HUES48 (cell line): ENCODE measurements at regions not wholly inside any gene's neighbourhood (a gene's known extent, or its start where the extent isn't known, plus 50 kb on each side); places are given as distances from the start of the nearest gene placed in this dataset.
"Not testable (repeated sequence)": the region's sequence is repeated elsewhere in the genome, so short reads cannot be mapped to it uniquely, and the experiment has no call there.

Source experiments
- H3K27ac ChIP-seq: one replicate; pipeline ENCODE4 v1.7.0; 2013; ENCODE audit warnings: low read depth, low read length, inconsistent platforms
- H3K27me3 ChIP-seq: 2 replicates; pipeline ENCODE4 v1.6.1; 2013; ENCODE audit warnings: mild to moderate bottlenecking, low read length; ENCODE audit not compliant: control insufficient read depth, insufficient read depth
- H3K36me3 ChIP-seq: 2 replicates; pipeline ENCODE4 v1.6.1; 2013; ENCODE audit warnings: low read length; ENCODE audit not compliant: control insufficient read depth, insufficient read depth
- H3K4me1 ChIP-seq: 2 replicates; pipeline ENCODE4 v1.6.1; 2013; ENCODE audit warnings: mild to moderate bottlenecking, low read length; ENCODE audit not compliant: control insufficient read depth, insufficient read depth
- H3K4me3 ChIP-seq: 2 replicates; pipeline ENCODE4 v1.5.1; 2013; ENCODE audit warnings: mild to moderate bottlenecking, low read depth, low read length
- H3K9ac ChIP-seq: 2 replicates; pipeline ENCODE4 v1.6.1; 2013; ENCODE audit warnings: mild to moderate bottlenecking, low read depth, low read length, moderate library complexity
- H3K9me3 ChIP-seq: 2 replicates; pipeline ENCODE4 v1.6.1; 2013; ENCODE audit warnings: low read length; ENCODE audit not compliant: control insufficient read depth, insufficient read depth

GRCh38 chr6:6740595-6740994 is 152.1 kb downstream of the LY86 start:
- Histone ChIP-seq H3K4me3 (no peak overlapping the region), H3K36me3 (no peaks in the 10 kb centered on the region), H3K4me1 (peaks cover 24% of the 10 kb centered on the region; the same call in 1 of the 2 replicates), H3K9ac (no peak overlapping the region), H3K9me3 (no peaks in the 10 kb centered on the region), H3K27ac (no peak overlapping the region), H3K27me3 (no peaks in the 10 kb centered on the region)

GRCh38 chr6:6741264-6741663 is 152.7 kb downstream of the LY86 start:
- Histone ChIP-seq H3K4me3 (no peak overlapping the region), H3K27me3 (no peaks in the 10 kb centered on the region), H3K9ac (no peak overlapping the region), H3K9me3 (no peaks in the 10 kb centered on the region), H3K4me1 (peaks cover 24% of the 10 kb centered on the region; the same call in 1 of the 2 replicates), H3K27ac (no peak overlapping the region), H3K36me3 (no peaks in the 10 kb centered on the region)

- H3K4me1 ChIP-seq = peaks cover 16% of the 10 kb centered on the region; the same call in 1 of the 2 replicates
- no peaks in the 10 kb centered on the region for H3K9me3 ChIP-seq
- no peaks in the 10 kb centered on the region for H3K27me3 ChIP-seq
- no peak overlapping the region for H3K4me3 ChIP-seq
- no peak overlapping the region for H3K27ac ChIP-seq
- no peaks in the 10 kb centered on the region for H3K36me3 ChIP-seq
- H3K9ac ChIP-seq = no peak overlapping the region
Observed at GRCh38 chr6:6742535-6742934, 154.0 kb downstream of the LY86 start.

GRCh38 chr6:6744551-6744950 is 156.0 kb downstream of the LY86 start:
- H3K36me3 ChIP-seq = no peaks in the 10 kb centered on the region
- H3K27me3 ChIP-seq = no peaks in the 10 kb centered on the region
- no peak overlapping the region for H3K9ac ChIP-seq
- H3K4me3 ChIP-seq = no peak overlapping the region
- no peak overlapping the region for H3K27ac ChIP-seq
- no peaks in the 10 kb centered on the region for H3K9me3 ChIP-seq
- H3K4me1 ChIP-seq = peaks cover 15% of the 10 kb centered on the region

GRCh38 chr6:6745637-6746332 is 157.3 kb downstream of the LY86 start:
- not testable (repeated sequence) for H3K27me3 ChIP-seq, H3K9me3 ChIP-seq, H3K27ac ChIP-seq, H3K4me3 ChIP-seq, H3K9ac ChIP-seq, H3K36me3 ChIP-seq
- H3K4me1 ChIP-seq = peaks cover 20% of the 10 kb centered on the region

- Histone ChIP-seq H3K36me3 (no peaks in the 10 kb centered on the region), H3K4me3 (no peak overlapping the region), H3K27me3 (no peaks in the 10 kb centered on the region), H3K9me3 (no peaks in the 10 kb centered on the region), H3K4me1 (peaks cover 15% of the 10 kb centered on the region), H3K9ac (no peak overlapping the region), H3K27ac (no peak overlapping the region)
Observed at GRCh38 chr6:6746333-6746969, 157.9 kb downstream of the LY86 start.

GRCh38 chr6:6746970-6747338 is 158.4 kb downstream of the LY86 start:
- Histone ChIP-seq H3K4me3 (no peak overlapping the region), H3K27ac (no peak overlapping the region), H3K27me3 (no peaks in the 10 kb centered on the region), H3K9ac (no peak overlapping the region), H3K9me3 (no peaks in the 10 kb centered on the region), H3K4me1 (peaks cover 17% of the 10 kb centered on the region), H3K36me3 (no peaks in the 10 kb centered on the region)

- Histone ChIP-seq H3K9me3 (no peaks in the 10 kb centered on the region), H3K4me3 (no peak overlapping the region), H3K4me1 (peaks cover 17% of the 10 kb centered on the region), H3K9ac (no peak overlapping the region), H3K36me3 (no peaks in the 10 kb centered on the region), H3K27me3 (no peaks in the 10 kb centered on the region), H3K27ac (no peak overlapping the region)
Observed at GRCh38 chr6:6747371-6747770, 158.9 kb downstream of the LY86 start.

- Histone ChIP-seq H3K9me3 (no peaks in the 10 kb centered on the region), H3K9ac (no peak overlapping the region), H3K27ac (no peak overlapping the region), H3K4me3 (no peak overlapping the region), H3K36me3 (no peaks in the 10 kb centered on the region), H3K4me1 (peaks cover 13% of the 10 kb centered on the region), H3K27me3 (no peaks in the 10 kb centered on the region)
Observed at GRCh38 chr6:6748001-6748400, 159.5 kb downstream of the LY86 start.

GRCh38 chr6:6749702-6750491 is 161.4 kb downstream of the LY86 start:
- no peaks in the 10 kb centered on the region for H3K27me3 ChIP-seq
- no peaks in the 10 kb centered on the region for H3K9me3 ChIP-seq
- peaks cover 11% of the 10 kb centered on the region for H3K4me1 ChIP-seq
- no peak overlapping the region for H3K4me3 ChIP-seq
- no peaks in the 10 kb centered on the region for H3K36me3 ChIP-seq
- peak overlapping the region; percentile 77 for H3K27ac ChIP-seq
- no peak overlapping the region for H3K9ac ChIP-seq
